A549 (cell line): ENCODE measurements at regions not wholly inside any gene's neighbourhood (a gene's known extent, or its start where the extent isn't known, plus 50 kb on each side); places are given as distances from the start of the nearest gene placed in this dataset.

Experiments
- BCL3 ChIP-seq: fragments of >200 bp; sonication (Bioruptor Twin); formaldehyde crosslinking; IDR thresholded peaks from 3 replicates; pipeline ENCODE4 v1.6.1; 2016
- FOSL2 ChIP-seq, 2 experiments: fragments of 450-650 bp in 1 of 2; fragments of >200 bp in 1 of 2; sonication (Bioruptor Twin) in 1 of 2; formaldehyde crosslinking; IDR thresholded peaks; 2 replicates each; pipeline versions ENCODE4 v1.5.0 to v1.6.1; 2016 to 2020; ENCODE audit warnings: mild to moderate bottlenecking in 1 of 2, moderate library complexity in 1 of 2
- FOXS1 ChIP-seq: fragments of 250-450 bp; sonication (Bioruptor Pico); IDR thresholded peaks from 2 replicates; pipeline ENCODE4 v1.5.0; 2020; ENCODE audit warnings: mild to moderate bottlenecking, moderate library complexity
- HOXA7 ChIP-seq: fragments of 250-450 bp; sonication (Bioruptor Pico); IDR thresholded peaks from 2 replicates; pipeline ENCODE4 v1.5.0; 2020; ENCODE audit warnings: mild to moderate bottlenecking, moderate library complexity
- MYC ChIP-seq: IDR thresholded peaks from 2 replicates; pipeline ENCODE4 v1.6.1; 2012; ENCODE audit warnings: mild to moderate bottlenecking, inconsistent platforms, low read length, improper control_type of control experiment, borderline replicate concordance
- NR3C1 ChIP-seq: fragments of >200 bp; sonication (Bioruptor Twin); formaldehyde crosslinking; IDR thresholded peaks from 3 replicates; pipeline ENCODE4 v1.6.1; 2017
- POLR2A ChIP-seq: IDR thresholded peaks from 2 replicates; pipeline ENCODE4 v1.6.1; 2012; ENCODE audit warnings: mild to moderate bottlenecking, low read length
- POLR2AphosphoS2 ChIP-seq: conservative IDR thresholded peaks from 2 replicates; pipeline ENCODE4 v1.6.1; 2012; ENCODE audit warnings: low read length, improper control_type of control experiment, inconsistent platforms
- RAD21 ChIP-seq, 2 experiments: fragments of >200 bp in 1 of 2; sonication (Bioruptor Twin) in 1 of 2; formaldehyde crosslinking in 1 of 2; IDR thresholded peaks in 1 of 2; conservative IDR thresholded peaks in 1 of 2; 2 replicates in 1 of 2; 3 replicates in 1 of 2; pipeline ENCODE4 v1.6.1; 2012 to 2018; ENCODE audit warnings: inconsistent platforms in 1 of 2
- RCOR1 ChIP-seq: fragments of 150-350 bp; IDR thresholded peaks from 2 replicates; pipeline ENCODE4 v1.6.1; 2014; ENCODE audit warnings: antibody characterized with exemption, low read length, low read depth
- SMC3 ChIP-seq: fragments of >200 bp; sonication (Bioruptor Twin); formaldehyde crosslinking; IDR thresholded peaks from 3 replicates; pipeline ENCODE4 v1.6.1; 2018; ENCODE audit warnings: inconsistent platforms
- ZFP36 ChIP-seq: fragments of 450-650 bp; IDR thresholded peaks from 2 replicates; pipeline ENCODE4 v1.6.1; 2014; ENCODE audit warnings: borderline replicate concordance; ENCODE audit not compliant: partially characterized antibody
- TF ChIP-seq, protein P1 (sequence below): fragments of >200 bp; sonication (Bioruptor Twin); formaldehyde crosslinking; IDR thresholded peaks from 3 replicates; pipeline ENCODE4 v1.5.1; 2016
- TF ChIP-seq, protein P2 (sequence below): fragments of 450-650 bp; IDR thresholded peaks from 2 replicates; pipeline ENCODE4 v1.6.1; 2014; ENCODE audit warnings: antibody characterized with exemption

- TF ChIP-seq ZFP36 (no peak), RCOR1 (no peak), POLR2AphosphoS2 (no peak), BCL3 (no peak), FOXS1 (no peak), POLR2A (no peak), SMC3 (no peak), RAD21 (conservative IDR thresholded peaks at IDR 0.05 in 1 of 2, IDR thresholded peaks at IDR 0.05 in 1 of 2) (no peak), MYC (no peak), HOXA7 (no peak), NR3C1 (no peak), FOSL2 (IDR thresholded peaks at IDR 0.05) (no peak), FOSL2 (CRISPR knock-in tag; IDR thresholded peaks at IDR 0.05) (no peak)
- TF ChIP-seq, protein P1, sequence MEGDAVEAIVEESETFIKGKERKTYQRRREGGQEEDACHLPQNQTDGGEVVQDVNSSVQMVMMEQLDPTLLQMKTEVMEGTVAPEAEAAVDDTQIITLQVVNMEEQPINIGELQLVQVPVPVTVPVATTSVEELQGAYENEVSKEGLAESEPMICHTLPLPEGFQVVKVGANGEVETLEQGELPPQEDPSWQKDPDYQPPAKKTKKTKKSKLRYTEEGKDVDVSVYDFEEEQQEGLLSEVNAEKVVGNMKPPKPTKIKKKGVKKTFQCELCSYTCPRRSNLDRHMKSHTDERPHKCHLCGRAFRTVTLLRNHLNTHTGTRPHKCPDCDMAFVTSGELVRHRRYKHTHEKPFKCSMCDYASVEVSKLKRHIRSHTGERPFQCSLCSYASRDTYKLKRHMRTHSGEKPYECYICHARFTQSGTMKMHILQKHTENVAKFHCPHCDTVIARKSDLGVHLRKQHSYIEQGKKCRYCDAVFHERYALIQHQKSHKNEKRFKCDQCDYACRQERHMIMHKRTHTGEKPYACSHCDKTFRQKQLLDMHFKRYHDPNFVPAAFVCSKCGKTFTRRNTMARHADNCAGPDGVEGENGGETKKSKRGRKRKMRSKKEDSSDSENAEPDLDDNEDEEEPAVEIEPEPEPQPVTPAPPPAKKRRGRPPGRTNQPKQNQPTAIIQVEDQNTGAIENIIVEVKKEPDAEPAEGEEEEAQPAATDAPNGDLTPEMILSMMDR, result no peak
- TF ChIP-seq, protein P2, sequence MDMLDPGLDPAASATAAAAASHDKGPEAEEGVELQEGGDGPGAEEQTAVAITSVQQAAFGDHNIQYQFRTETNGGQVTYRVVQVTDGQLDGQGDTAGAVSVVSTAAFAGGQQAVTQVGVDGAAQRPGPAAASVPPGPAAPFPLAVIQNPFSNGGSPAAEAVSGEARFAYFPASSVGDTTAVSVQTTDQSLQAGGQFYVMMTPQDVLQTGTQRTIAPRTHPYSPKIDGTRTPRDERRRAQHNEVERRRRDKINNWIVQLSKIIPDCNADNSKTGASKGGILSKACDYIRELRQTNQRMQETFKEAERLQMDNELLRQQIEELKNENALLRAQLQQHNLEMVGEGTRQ, result no peak
These were observed 1516.4 kb downstream of the TBC1D22A start for GRCh38 chr22:48278620-48279460.
